NT2/D1 (cell line): ENCODE measurements at regions not wholly inside any gene's neighbourhood (a gene's known extent, or its start where the extent isn't known, plus 50 kb on each side); places are given as distances from the start of the nearest gene placed in this dataset.

Source experiments
- SUZ12 ChIP-seq: IDR thresholded peaks from 2 replicates; pipeline ENCODE4 v1.6.1; 2011; ENCODE audit not compliant: insufficient read length, insufficient read depth; ENCODE audit errors: extremely low read depth
- YY1 ChIP-seq: IDR thresholded peaks from 2 replicates; pipeline ENCODE4 v1.6.1; 2011; ENCODE audit not compliant: insufficient read length, insufficient read depth
- ZNF274 ChIP-seq: IDR thresholded peaks from 2 replicates; pipeline ENCODE4 v1.6.1; 2011; ENCODE audit warnings: mild to moderate bottlenecking, low read depth, low read length

- no peak for TF ChIP-seq YY1
- no peak for TF ChIP-seq SUZ12
- no peak for TF ChIP-seq ZNF274
These were observed 50.9 kb upstream of the WNT11 start for GRCh38 chr11:76257074-76257719.
